ENCODE measurements at regions not wholly inside any gene's neighbourhood (a gene's known extent, or its start where the extent isn't known, plus 50 kb on each side); places are given as distances from the start of the nearest gene placed in this dataset.

- DNase-seq (ENCODE audit: low read depth) = no peak
Measured at GRCh38 chr7:156104501-156105336, 292.5 kb upstream of the SHH start.

DNA sequence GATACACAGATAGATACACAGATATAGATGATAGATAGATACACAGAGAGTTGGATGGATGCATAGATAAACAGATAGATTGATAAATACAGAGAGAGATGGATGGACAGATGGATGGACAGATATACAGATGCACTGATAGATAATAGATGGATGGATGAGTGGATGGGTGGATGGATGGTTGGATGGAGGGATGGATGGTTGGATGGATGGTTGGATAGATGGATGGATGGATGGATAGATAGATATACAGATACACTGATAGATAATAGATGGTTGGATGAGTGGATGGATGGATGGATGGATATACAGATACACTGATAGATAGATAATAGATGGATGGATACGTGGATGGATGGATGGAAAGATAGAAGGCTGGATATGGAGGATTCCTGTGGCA is 290.0 kb upstream of the SHH start:
- DNase-seq (ENCODE audit: low read depth) = no peak

GRCh38 chr7:156101355-156101754 is 289.1 kb upstream of the SHH start:
- no peak for DNase-seq (ENCODE audit: low read depth)

DNA sequence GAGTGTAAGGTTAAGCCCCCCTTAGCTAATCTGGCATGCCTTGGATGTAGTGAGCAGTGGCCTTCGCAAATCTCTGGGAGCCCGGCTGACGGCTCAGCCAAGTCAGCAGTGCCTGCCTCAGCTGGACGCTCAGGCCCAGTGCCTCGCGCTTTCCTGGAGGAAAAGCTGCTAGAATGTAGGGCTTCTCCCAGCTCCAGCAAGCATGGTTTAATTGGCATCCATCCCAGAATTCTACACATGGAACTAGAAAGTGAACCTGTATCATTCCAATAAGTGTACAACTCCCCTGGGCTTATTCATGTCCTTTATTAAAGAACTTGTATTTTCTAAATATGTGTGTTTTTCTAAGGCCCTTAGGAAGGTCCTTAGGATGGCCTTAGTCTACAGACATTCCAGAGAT is 287.8 kb upstream of the SHH start:
- DNase-seq (ENCODE audit: low read depth) = no peak

GRCh38 chr7:156099085-156099484 is 286.8 kb upstream of the SHH start:
- no peak for DNase-seq (ENCODE audit: low read depth)

GRCh38 chr7:156096771-156097538 is 284.7 kb upstream of the SHH start:
- no peak for DNase-seq (ENCODE audit: low read depth)

DNA sequence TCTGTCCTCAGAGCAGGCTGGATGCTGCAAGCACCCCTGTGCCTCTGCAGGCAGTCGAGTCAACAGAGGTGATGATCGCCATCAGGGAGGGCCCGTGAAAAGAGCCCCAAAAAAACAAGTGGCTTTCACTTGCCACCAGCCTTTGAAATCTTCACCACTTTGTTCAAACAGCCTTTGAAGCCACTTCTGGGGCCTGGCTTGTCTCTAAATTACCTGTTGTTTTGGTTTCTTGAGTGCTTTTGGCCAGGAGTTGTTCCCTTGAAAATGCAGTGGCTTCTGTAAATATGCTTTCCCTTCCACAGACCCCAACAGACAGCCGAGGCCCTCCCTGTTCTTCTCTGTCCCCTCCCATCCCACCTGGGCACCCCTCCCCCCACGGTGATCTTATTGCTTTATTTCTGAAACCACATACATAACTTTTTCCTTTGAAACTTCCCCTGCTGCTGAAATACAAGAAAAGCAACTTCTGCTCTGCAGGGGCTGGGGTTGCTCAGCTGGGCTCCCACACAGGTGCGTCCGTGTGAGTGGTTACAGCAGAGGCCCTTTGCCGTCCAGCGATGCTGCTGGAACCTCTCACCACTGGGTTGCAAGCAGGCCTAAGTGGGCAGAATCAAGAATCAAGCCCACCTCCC is 283.8 kb upstream of the SHH start:
- DNase-seq (ENCODE audit: low read depth) = no peak

- no peak for DNase-seq (ENCODE audit: low read depth)
Measured at GRCh38 chr7:156094350-156095146, 282.3 kb upstream of the SHH start.

DNA sequence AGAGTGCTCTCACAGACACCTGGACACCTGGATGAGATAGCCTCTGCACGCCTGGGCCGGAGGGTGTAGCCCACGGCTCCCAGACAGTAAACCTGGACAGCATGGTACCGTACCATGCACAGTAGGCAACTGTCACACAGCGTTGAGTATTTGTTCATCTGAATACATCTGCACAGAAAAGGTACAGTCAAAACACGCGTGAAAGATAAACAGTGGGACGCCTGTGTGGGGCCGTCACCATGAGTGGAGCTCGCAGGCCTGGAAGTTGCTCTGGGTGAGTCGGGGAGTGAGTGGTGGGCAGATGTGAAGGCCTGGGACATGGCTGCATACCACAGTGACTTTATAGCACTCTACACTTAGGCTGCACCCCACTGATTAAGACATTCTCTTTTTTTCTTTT is 280.0 kb upstream of the SHH start:
- no peak for DNase-seq (ENCODE audit: low read depth)

- DNase-seq (ENCODE audit: low read depth) = no peak
Measured at GRCh38 chr7:156091519-156092080, 279.3 kb upstream of the SHH start.

DNA sequence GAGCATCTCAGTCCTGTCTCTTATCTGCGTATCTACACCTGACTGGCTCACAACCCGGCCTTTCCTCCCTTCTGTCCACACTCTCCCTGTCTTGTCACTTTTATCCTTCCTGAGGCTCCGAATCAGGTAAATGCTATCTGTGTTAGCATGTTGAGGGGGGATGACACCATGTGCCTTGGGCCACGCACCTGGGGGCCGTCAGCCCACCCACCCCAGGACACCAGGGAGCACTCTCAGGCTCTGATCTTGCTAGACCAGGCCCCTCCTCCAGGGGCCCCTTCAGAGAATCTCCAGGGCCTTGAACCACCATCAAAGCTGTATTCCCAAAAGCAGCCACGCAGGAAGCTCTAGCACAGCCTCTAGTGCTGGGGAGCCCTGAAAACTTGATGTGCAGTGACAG is 278.7 kb upstream of the SHH start:
- no peak for DNase-seq (ENCODE audit: low read depth)

DNA sequence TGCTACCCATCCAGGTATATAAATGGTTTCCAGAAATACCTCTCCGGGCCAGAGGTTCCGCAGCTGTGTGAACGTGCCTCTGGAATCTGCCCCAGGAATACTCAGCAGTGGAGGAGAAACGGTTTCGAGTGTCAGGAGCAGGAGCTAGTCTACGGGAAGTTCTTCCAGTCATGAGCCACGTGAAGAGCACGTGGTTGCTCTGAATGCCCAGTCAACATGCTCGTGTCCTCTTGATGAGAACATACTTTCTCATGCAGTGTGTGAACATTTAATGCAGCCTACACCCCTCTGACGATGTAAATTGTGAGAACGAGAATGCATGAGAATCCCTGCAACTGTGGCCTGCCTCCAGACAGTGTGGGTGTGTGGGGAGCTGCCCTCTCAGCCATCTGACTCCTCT is 277.0 kb upstream of the SHH start:
- no peak for DNase-seq (ENCODE audit: low read depth)

DNA sequence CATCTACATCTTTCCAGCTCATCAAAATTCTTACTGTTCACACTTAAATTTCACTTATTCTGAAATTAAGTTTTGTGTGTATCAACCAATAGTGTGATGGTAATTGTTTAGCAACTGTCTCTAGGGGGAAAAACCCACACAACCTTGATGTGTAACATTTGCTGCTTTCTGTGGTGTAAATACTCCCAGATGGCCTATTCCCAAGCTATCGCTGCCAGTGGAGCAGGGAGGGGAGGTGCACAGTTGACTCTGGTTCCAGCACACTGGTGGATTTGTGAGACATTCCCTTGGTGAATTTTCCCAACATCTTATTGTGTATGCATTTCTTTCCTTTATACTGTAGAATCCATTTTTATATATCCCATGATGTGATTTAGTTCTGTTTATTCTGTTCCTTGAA is 275.9 kb upstream of the SHH start:
- no peak for DNase-seq (ENCODE audit: low read depth)

- no peak for DNase-seq (ENCODE audit: low read depth)
Measured at GRCh38 chr7:156082048-156083040, 270.1 kb upstream of the SHH start.

- DNase-seq (ENCODE audit: low read depth) = no peak
Measured at GRCh38 chr7:156080596-156080995, 268.3 kb upstream of the SHH start.

DNA sequence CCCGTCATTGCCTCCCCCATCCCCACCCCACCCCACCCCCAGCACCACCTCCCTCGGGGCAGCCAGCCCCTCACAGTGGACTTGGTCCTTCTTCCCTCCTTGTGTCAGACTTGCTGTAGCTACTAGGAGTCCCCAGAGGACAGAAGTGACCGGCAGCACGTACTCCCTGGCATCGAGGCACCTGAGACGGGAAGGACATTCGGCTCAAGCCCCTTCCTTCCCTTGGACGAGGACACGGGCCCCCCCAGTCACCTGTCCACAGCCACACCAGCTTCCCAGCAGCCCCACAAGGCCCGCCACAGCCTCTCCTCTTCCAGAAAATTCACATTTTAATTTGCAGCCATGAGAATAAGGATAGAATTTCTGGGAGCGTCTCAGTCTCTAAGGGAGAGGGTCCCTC is 267.8 kb upstream of the SHH start:
- no peak for DNase-seq (ENCODE audit: low read depth)

DNA sequence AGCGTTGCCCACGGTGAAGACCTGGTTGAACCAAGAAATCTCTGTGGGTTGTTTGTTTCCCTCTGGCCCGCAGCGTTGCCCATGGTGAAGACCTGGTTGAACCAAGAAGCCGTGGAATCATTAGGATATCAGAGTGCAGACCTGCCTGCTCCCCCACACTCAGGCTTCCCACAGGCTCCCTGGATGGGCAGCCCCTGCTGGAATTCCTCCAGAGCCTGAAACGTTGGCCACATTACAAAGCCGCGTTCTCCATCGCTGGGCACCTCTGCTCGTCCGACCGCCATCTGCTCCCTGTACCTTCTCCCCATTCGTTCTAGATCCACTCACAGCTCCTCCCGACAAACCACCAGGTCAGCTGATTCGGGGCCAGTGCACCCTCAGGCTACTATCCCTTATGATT is 266.9 kb upstream of the SHH start:
- DNase-seq (ENCODE audit: low read depth) = no peak

DNA sequence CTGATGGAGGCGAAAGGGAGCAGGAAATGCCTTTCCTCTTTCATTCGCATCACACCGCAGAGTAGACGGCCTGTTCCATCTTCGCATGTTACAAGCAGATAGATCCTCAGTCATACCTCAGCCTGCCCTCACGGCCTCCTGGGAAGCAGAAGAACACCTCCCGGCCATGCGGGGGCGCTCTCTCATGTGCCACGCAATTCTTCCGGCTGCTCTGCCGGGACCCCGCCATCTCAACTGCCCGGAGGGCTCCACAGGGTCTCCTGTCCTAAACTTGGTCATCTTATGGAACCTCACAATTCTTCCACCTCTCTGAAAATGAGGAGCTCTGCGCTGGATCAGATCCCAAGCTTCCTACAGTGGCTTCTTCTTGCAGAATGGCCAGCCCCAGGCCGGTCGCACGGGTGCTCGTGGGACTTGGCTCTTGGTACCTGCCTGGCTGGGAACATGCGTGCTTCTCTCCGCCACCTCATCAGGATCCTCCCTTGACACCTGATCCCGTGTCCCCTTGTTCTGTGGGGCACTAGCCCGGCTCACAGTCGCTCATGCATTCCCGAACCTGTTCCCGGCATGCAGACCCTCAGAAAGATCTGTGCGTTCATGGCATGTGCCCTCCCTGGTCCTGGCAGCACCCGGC is 262.8 kb upstream of the SHH start:
- no peak for DNase-seq (ENCODE audit: low read depth)

DNA sequence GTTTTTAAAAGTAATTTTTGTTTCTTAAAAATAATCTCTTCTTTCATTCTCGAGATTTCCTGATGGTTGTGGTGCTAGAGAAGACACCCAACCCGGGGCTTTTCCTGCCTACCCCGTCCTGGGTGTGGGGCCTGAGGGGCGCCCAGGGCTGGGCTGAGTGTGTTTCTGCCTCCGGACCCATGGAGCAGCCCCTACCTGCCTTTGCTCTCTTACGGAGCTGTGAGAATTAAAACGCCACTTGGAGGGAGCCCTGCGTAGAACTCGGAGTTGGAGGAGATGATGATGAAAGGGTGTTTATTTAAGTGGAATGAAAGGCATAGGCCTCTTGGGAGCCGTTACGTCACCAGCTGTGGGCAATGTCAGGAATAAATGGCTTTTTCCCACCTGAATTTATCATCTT is 261.8 kb upstream of the SHH start:
- DNase-seq (ENCODE audit: low read depth) = no peak
